HG03520 (cell line): ENCODE measurements at regions not wholly inside any gene's neighbourhood (a gene's known extent, or its start where the extent isn't known, plus 50 kb on each side); places are given as distances from the start of the nearest gene placed in this dataset.
"Not testable (repeated sequence)": the region's sequence is repeated elsewhere in the genome, so short reads cannot be mapped to it uniquely, and the experiment has no call there.

ENCODE experiments used
- ATAC-seq: cut with Tn5 transposase; IDR thresholded peaks from one replicate; pipeline ENCODE4 v1.9.1; 2021; ENCODE audit warnings: mild to moderate bottlenecking, moderate library complexity; ENCODE audit not compliant: unreplicated experiment

DNA sequence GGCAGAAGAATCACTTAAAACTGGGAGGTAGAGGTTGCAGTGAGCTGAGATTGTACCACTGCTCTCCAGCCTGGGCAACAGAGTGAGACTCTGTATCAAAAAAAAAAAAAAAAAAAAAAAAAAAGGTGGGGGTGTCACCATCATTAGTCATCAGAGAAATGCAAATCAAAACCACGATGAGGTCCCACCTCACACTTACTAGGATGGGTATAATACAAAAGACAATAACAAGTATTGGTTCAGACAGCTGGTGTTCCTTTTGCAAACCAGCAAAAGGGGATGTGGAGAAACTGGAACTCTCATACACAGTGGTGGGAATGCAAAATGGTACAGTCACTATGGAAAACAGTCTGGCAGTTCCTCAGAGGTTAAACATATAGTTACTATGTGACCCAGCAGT lies 78.7 kb upstream of the TSC22D2 start:
- ATAC-seq = no peak

- no peak for ATAC-seq
These were observed 79.5 kb upstream of the TSC22D2 start for GRCh38 chr3:150328654-150329040.

DNA sequence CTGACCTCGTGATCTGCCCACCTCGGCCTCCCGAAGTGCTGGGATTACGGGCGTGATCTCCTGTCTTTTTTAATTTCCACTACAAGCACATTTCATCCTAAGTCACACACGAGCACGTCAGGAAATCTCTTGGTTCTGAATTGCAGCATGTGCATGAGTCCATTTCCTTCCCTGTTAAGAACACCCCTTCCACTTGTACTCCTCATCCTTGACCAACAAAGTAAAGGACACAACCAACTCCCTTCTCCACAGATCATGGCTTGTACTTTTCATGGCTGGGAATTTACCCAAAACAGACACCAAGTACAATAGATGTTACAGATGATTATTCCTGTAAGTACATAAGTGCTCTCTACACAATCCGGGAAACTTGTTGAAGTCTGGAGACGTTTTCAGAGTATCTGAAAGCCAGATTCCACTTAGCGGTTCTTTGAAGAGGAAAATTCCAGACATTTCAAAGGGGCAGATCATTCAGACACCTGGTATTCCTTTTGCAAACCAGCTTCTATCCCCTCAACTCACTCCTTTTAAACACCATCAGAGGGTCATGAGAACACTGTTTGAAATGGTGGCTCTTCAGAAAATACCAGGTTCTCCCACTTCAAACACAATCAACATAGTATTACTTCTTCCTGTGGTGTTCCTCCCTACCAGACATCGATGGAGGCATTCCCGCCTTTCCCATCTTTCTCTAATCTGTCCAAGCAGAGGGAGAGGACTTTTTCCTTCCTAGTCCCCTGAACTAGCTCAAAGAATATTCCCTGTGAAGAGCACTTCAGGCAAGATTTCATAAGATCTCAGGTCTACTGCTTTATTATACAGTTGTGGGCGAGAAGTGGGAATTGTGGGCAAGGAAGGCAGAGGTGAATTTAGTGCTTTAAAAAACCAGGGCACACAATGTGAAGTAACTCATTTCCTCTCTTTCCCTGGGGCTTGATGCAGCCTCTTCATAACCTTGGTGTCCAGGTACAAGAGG lies 80.1 kb upstream of the TSC22D2 start:
- no peak for ATAC-seq

GRCh38 chr3:150324788-150325187 lies 83.3 kb upstream of the TSC22D2 start:
- no peak for ATAC-seq

- no peak for ATAC-seq
These were observed 83.9 kb upstream of the TSC22D2 start for GRCh38 chr3:150324245-150324644.

DNA sequence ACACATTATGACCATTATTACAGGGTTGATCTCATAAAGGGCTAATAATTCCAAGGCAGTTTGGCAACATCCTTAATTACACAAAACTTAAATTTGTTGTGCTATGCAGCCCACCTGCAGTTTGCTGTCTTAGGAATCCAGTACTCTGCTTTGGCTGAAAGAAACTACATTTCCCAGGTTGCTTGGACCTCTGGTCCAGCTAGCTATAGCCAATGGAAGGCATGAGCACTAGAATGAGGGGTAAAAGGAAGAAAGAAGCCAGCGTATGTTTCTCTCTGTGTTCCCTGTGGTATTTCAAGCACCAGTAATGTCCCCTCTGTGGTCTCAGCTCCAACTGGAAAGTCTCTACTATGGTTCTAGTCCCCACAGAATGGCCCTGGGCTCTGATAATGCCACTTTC lies 84.3 kb upstream of the TSC22D2 start:
- no peak for ATAC-seq

- ATAC-seq = not testable (repeated sequence)
These were observed 85.0 kb upstream of the TSC22D2 start for GRCh38 chr3:150323091-150323490.

- not testable (repeated sequence) for ATAC-seq
These were observed 87.1 kb upstream of the TSC22D2 start for GRCh38 chr3:150320971-150321370.

GRCh38 chr3:150319900-150320299 lies 88.2 kb upstream of the TSC22D2 start:
- ATAC-seq = no peak

DNA sequence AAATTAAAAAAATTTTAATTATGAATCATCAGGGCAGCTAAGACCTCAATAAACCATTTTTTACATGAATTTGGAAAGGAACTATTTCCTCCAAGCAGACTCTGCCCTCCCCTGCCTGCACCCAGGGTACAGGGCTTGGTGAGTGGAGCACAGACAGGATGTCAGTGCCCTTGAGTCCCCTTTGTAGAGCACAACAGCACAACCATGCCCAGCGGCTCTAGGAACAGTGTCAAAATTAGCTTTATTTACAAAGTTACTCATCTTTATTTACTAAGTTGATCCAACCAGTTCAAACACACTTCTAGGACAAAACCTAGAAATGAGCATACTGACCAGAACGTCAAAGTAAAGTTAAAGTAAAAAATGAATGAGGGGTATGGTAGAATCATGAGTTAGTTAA lies 90.6 kb upstream of the TSC22D2 start:
- ATAC-seq = no peak

- no peak for ATAC-seq
These were observed 92.4 kb upstream of the TSC22D2 start for GRCh38 chr3:150315721-150316120.

DNA sequence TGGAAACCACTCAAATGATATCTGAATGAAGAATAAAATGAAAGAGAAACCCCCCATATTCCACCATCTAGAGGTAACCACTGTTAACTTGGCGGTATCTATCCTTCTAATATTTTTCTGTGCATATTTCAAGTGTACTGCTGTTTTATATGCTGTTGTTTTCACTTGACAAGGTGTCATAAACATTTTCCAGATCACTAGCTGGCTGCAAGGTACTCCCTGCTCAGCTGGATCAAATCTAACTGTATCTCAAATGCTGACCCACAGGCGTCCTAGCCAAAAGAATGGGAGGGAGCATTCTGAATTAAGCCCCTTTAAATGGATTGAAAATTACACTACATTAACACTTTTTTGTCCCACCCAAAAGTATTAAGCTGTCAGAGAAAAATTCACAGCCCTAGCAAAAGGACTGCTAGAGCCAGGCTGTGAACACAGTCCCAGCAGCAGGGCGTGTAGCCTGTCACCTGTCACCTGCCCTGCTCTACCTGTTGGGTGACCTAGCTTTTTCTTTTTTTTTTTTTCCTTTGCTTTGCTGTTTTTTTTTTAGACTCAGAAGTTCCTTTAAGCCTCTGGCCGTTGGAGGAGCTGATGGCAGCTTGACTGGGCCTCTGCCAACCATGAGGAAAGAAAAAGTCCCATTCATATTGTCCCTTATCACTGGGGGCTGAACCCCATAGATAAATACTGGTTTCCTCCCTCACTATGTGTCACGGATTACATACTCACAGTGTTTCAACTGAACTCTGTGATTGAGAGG lies 93.7 kb upstream of the TSC22D2 start:
- ATAC-seq = no peak

GRCh38 chr3:150312018-150312657 lies 96.0 kb upstream of the TSC22D2 start:
- ATAC-seq = no peak

DNA sequence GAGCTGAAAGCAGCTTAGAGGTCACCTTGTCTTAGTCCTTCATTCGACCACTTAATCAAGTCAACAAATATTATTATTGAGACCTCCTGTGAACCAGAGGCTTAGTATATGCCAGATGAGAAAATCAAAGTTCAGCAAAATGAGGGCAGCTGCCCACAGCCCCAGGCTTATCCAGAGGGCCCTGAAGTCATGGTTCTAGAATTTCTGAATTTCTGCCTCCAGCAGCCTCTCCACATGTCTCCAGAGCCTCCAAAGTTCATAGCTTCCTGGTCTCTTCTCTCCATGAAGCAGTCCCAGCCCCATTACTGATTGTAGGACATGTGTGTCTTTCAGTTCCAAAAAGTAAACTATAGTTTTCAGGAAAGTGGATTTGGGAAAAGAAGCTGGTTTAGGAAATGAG lies 96.9 kb upstream of the TSC22D2 start:
- no peak for ATAC-seq

DNA sequence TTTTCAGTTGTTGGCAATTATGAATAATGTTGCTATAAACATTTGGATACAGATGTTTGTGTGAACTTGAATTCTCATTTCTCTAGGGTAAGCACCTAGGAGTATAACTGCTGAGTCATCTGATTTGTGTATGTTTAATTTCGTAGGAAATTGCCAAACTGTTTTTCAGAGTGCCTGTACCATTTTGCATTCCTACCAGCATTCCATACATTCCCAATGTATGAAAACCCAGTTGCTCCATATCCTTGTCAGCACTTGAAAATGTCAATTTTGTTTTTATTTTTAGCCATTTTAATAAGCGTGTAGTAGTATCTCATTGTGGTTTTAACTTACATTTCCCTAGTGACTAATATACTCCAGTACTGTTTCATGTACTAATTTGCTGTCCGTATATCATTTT lies 98.5 kb upstream of the TSC22D2 start:
- ATAC-seq = no peak

DNA sequence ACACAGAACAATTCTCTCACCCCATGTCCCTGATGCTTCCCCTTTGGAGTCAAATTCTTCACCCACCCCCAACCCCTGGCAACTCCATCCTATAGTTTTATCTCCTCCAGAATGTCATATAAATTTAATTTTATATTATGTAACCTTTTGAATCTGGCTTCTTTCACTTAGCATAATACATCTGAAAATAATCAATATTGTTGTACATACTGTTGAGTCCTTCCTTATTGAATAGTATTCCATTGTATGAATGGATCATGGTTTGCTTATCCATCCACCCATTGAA lies 98.9 kb upstream of the TSC22D2 start:
- ATAC-seq = no peak

DNA sequence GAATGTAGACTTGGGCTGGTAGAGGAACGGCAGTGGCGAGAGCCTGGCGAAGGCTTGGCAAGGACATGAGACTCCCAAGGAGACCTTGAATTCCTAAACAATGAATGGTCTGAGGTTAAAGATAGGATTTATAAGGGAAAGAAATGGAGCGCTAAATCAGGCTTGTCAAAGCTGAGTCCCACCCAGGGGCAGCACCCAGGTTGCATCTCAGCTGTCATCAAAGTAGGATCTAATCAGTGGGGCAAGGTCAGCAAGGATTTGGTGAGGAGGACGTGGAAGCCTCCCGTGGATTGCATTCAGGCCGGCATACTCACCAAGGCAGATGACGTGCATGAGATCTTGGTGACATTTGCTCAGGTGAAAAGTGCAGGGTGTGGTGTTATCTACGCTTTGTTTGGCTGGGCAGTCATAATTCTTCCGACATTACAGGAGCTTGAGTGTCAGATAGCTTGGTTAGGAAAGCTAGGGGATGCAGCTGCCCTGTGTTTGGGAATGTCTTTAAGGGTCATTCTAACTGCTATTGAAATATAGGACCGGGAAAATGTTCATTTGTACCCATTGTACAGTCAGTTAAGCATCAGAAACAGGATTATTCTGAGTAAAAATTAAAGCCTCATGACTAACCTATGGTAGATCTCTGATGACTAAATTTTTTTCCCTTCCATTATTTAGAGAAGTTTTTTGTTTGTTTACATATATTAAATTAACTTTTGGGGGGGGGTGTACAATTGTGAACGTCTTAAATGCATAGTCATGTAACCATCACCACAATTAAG lies 99.4 kb upstream of the TSC22D2 start:
- ATAC-seq = no peak

DNA sequence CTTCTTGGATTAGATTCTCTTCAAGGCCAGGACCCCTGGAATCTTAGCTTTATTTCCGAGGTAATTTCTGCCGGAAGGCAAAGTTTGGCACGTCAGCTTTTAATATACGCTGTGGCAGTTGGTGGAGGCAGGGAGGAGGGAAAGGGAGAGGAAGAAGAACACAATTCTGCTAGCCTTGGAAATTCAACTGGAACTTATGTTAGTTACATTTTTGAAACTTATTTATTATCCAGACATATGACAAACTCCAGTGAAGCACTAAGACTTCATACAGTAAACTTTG lies 100.1 kb upstream of the TSC22D2 start:
- ATAC-seq = no peak

DNA sequence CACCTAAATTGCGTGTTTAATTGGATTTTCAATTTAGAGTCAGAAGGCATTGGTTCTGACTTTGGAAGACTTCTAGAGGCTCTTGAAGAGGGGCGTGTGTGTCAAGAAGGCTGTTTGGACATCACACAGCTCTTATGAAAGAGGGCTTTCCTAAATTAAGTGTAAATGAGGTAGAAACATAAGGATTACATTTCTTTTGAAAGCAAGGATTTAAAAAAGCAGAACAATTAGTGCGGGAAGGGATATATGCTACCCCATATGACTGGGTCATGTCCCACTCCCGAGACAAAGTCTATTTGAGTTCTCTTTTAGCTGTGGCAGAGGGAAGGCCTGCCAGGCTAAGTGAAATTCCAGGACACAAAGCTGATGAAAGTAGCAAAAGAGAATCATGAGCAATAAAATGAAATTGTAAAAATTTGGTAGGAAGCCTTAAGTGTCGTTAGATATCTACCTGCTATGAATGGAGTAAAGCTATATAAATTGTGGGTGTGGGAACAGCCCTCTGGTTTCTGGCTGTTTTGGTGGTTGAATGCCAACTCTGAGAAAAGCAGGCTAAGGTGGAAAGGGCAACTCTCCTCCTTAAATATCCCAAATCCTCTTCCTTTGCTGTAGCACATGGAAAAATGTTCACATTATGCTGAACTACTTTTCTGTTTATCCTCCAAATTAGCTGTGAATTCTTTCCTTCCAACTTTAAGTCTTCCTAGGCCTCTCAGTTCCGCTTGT lies 100.6 kb upstream of the TSC22D2 start:
- no peak for ATAC-seq

DNA sequence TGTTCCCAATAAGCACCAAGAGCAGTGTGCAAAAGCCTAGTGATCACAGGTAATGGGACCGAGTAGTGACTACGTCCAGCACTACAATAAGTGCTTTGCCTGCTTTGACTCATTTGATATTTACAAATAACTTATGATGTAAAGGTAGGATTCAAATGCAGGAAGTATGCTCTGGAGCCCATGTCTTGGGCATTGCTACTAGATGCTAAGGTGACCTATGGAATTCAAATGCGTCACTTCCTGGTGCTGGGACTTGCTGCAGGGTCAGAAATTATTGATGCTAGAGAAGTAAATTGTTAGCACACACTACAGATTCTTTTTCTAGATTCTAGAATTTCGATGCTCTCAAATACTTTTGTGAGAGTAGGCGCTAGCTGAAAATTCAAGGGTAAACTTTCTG lies 101.2 kb upstream of the TSC22D2 start:
- ATAC-seq = no peak

DNA sequence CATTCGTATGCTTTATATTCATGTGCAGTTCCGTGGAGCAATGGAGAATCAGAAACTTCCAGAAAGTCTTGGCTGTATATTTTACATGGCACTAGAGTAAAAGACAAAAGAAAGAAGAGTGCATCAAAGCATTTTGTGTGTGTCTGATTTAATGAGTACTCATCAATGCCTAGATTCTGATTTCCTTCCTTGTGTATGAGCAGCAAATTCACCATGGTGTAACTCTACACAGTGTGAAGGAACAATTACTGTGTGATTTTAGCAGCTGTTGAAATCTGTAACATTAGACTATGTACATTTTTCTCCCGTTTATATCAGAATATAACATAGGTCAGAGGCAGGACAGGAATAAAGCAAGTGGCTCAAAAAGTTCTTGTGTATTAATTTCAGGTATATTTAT lies 102.0 kb upstream of the TSC22D2 start:
- ATAC-seq = no peak
